ENCODE measurements at regions not wholly inside any gene's neighbourhood (a gene's known extent, or its start where the extent isn't known, plus 50 kb on each side); places are given as distances from the start of the nearest gene placed in this dataset.

- Histone ChIP-seq H3K4me1 (no peaks in the 10 kb centered on the region; the same call in 1 of the 2 replicates), H3K4me3 (no peak overlapping the region), H3K9ac (no peak overlapping the region), H3K36me3 (no peaks in the 10 kb centered on the region), H3K9me3 (no peaks in the 10 kb centered on the region), H3K4me2 (no peak overlapping the region), H4K20me1 (no peaks in the 10 kb centered on the region), H3K27me3 (no peaks in the 10 kb centered on the region), H3K27ac (no peak overlapping the region)
- no peak for TF ChIP-seq Cebpa-rat (IDR thresholded peaks at IDR 0.05)
Measured at GRCh38 chr2:37563375-37564015, 107.9 kb downstream of the CDC42EP3 start.

- TF ChIP-seq Cebpa-rat (IDR thresholded peaks at IDR 0.05) = no peak
- H3K36me3 ChIP-seq = no peaks in the 10 kb centered on the region
- H3K27me3 ChIP-seq = no peaks in the 10 kb centered on the region
- H3K4me2 ChIP-seq = no peak overlapping the region
- H3K9ac ChIP-seq = no peak overlapping the region
- H3K4me1 ChIP-seq = no peaks in the 10 kb centered on the region
- no peak overlapping the region for H3K27ac ChIP-seq
- no peaks in the 10 kb centered on the region for H4K20me1 ChIP-seq
- H3K4me3 ChIP-seq = no peak overlapping the region
- no peaks in the 10 kb centered on the region for H3K9me3 ChIP-seq
Measured at GRCh38 chr2:37564356-37564755, 107.1 kb downstream of the CDC42EP3 start.

DNA sequence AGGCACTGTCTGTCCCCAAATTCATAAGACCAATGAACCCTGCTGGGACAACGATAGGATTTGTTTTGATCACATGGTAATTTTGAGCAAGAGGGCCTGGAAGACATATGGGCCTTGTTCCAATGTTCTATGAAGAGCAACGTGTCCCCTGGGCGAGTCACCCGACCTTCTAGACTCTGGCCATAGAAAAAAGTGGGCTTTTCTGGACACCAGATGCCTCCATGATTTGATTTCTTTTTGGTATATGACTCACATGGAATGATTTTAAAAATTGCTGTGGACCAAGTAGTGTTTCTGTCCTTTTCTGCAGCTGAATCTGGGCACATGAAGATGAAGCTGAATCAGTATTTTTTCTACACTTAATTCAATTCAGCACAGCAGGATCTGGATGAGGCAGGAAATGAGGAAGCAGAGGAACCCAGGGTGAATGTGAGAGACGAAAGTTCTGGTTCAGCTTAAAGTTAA lies 104.9 kb downstream of the CDC42EP3 start:
- Histone ChIP-seq H3K36me3 (no peaks in the 10 kb centered on the region), H3K9me3 (no peaks in the 10 kb centered on the region), H3K9ac (no peak overlapping the region), H3K27ac (no peak overlapping the region), H4K20me1 (no peaks in the 10 kb centered on the region), H3K27me3 (no peaks in the 10 kb centered on the region), H3K4me2 (no peak overlapping the region), H3K4me1 (no peaks in the 10 kb centered on the region), H3K4me3 (no peak overlapping the region)
- TF ChIP-seq Cebpa-rat (IDR thresholded peaks at IDR 0.05) = no peak

DNA sequence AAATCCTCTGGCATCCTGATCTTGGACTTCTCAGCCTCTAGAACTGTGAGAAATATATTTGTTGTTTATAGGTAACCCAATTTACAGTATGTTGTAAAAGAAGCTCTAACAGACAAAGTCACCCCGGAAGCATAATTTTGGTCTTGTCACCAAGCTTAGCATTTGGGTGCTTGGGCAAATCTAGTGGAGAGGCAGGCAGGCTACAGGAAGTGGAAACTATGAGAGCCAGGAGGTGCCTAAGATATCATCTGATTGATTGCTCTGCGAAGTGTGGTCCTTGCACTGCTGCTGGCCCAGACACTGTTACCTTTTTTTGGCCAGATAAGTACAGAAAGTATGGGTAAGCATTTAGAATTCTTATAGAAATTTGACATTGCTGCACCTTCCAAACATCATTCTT lies 102.9 kb downstream of the CDC42EP3 start:
- Histone ChIP-seq H3K9me3 (no peaks in the 10 kb centered on the region), H3K9ac (no peak overlapping the region), H3K4me1 (no peaks in the 10 kb centered on the region), H3K27me3 (no peaks in the 10 kb centered on the region), H3K4me3 (no peak overlapping the region), H3K4me2 (no peak overlapping the region), H3K36me3 (no peaks in the 10 kb centered on the region), H4K20me1 (no peaks in the 10 kb centered on the region), H3K27ac (no peak overlapping the region)
- TF ChIP-seq Cebpa-rat (IDR thresholded peaks at IDR 0.05) = no peak

- Histone ChIP-seq H4K20me1 (no peaks in the 10 kb centered on the region), H3K4me1 (no peaks in the 10 kb centered on the region), H3K36me3 (no peaks in the 10 kb centered on the region), H3K4me3 (no peak overlapping the region), H3K4me2 (no peak overlapping the region), H3K27ac (no peak overlapping the region), H3K27me3 (no peaks in the 10 kb centered on the region), H3K9ac (no peak overlapping the region), H3K9me3 (no peaks in the 10 kb centered on the region)
- no peak for TF ChIP-seq Cebpa-rat (IDR thresholded peaks at IDR 0.05)
Measured at GRCh38 chr2:37569131-37569823, 102.2 kb downstream of the CDC42EP3 start.

DNA sequence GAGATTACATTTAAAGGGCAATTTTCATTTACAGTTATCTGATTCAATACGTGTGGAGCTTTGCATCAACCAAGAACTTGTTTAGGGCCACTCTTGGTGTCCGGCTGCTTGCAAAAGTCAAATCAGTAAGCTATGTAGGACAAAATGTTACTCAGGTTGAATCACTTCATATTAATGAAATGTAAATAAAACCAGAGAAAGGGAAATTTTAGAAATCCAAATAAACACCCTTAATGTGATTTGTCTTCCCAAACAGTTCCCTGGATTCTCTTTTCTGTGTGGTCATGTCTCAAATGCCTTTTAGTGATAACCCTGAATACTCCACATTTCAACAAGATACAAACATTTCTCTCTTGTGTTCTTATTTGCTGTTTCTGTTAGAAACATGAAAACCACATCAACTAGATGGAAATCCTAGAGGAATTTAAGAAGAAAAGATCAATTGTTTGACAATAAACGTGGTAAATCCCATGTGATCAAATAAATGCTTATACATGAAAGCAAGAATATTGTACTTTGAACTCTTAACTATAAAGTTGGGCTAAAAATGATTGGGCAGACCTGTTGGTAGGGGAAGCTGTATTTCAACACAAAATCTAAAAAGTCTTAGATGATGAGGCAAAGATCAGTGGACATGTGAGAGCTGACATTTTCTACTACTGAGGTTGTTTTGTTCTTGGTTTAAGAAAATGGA lies 101.3 kb downstream of the CDC42EP3 start:
- Histone ChIP-seq H3K27me3 (no peaks in the 10 kb centered on the region), H4K20me1 (no peaks in the 10 kb centered on the region), H3K4me2 (no peak overlapping the region), H3K9ac (no peak overlapping the region), H3K27ac (no peak overlapping the region), H3K4me3 (no peak overlapping the region), H3K36me3 (no peaks in the 10 kb centered on the region), H3K4me1 (no peaks in the 10 kb centered on the region), H3K9me3 (no peaks in the 10 kb centered on the region)
- TF ChIP-seq Cebpa-rat (IDR thresholded peaks at IDR 0.05) = no peak

DNA sequence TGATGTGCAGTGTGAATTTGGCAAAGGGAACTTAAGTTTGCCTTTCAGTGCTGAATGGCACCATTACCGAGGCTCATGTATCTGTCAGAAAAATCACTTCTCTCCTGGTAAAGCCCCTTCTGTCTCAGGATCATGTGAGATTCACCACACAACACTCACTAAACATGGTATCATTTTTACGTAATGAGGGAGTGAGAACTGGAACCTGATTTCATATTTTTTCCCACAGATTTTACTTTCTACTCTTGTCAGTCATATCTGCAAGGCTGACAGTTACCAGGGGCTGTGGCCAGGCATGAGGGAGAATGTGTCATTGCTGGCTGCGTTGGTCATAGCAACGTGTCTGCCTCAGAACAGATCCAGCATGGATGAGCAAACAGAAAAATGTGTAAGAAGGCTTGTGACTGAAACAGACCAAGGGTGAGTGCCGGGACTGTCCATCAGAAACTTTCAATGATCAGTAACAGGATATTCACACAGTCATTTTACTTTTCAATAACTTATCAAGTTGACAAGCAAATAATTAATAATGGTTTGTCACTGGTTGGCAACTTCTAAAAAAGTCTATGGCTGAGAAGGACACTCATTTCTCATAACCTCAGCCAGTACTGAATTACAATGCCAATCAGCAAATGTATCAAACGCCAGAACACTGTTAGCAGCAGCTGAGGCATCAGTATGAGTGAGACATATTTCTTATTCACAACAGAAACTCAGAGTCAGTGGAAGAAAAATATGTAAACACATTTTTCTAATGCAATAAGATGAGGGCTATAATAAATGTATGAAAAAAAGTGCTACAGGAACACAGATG lies 100.5 kb downstream of the CDC42EP3 start:
- H3K36me3 ChIP-seq = no peaks in the 10 kb centered on the region
- H3K27ac ChIP-seq = no peak overlapping the region
- H3K9ac ChIP-seq = no peak overlapping the region
- no peak overlapping the region for H3K4me2 ChIP-seq
- H3K4me1 ChIP-seq = no peaks in the 10 kb centered on the region
- no peak overlapping the region for H3K4me3 ChIP-seq
- no peaks in the 10 kb centered on the region for H3K27me3 ChIP-seq
- no peaks in the 10 kb centered on the region for H4K20me1 ChIP-seq
- no peak for TF ChIP-seq Cebpa-rat (IDR thresholded peaks at IDR 0.05)
- no peaks in the 10 kb centered on the region for H3K9me3 ChIP-seq

DNA sequence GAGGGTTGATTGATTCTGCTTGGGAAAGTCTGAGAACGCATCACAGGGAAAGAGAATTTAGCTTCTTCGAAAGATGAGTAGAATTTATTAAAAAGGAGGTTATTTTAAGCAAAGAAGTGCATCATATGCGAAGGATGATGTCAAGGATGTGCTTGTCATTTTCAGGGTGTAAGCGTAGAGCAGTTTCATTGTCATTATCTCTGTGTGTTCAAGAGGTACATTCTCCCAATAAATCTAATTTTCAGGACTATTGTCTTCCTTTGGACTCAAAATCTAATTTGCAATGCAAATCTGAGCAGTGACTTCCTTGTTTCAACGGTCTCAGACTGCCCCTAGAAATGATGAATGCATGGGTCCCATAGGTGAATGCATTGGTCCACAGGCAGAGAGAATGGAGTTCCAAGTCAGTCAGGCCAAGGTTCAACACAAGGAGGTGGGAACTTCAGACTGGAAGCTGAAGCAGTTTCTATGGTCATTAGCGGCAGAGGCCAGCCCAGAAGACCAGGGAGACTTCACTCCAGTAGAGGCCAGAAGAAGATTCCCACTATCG lies 99.8 kb downstream of the CDC42EP3 start:
- Histone ChIP-seq H3K9ac (no peak overlapping the region), H4K20me1 (no peaks in the 10 kb centered on the region), H3K4me1 (no peaks in the 10 kb centered on the region), H3K4me2 (no peak overlapping the region), H3K27ac (no peak overlapping the region), H3K27me3 (no peaks in the 10 kb centered on the region), H3K9me3 (no peaks in the 10 kb centered on the region), H3K36me3 (no peaks in the 10 kb centered on the region), H3K4me3 (no peak overlapping the region)
- TF ChIP-seq Cebpa-rat (IDR thresholded peaks at IDR 0.05) = no peak

Data from BLaER1 (cell line).